RWPE1 (cell line): ENCODE measurements at regions not wholly inside any gene's neighbourhood (a gene's known extent, or its start where the extent isn't known, plus 50 kb on each side); places are given as distances from the start of the nearest gene placed in this dataset.

Experiments
- CTCF ChIA-PET: fragments of 350-600 bp; sonication (Branson Sonifier 250); formaldehyde crosslinking; extraction: SDS; loops from one replicate; lab custom pipeline; 2021; lab: Yijun Ruan, JAX
- POLR2A ChIA-PET: fragments of 400-600 bp; formaldehyde crosslinking; extraction: SDS; loops from one replicate; lab custom pipeline; 2020; ENCODE audit warnings: antibody characterized with exemption; ENCODE audit not compliant: low non-redundant PET; lab: Yijun Ruan, JAX
- DNase-seq: peaks from one replicate; pipeline ENCODE4 v3.0.0; 2012; ENCODE audit warnings: low spot score
- H3K27ac ChIP-seq: fragments of 450-650 bp; 2 replicates; pipeline ENCODE4 v1.5.1; 2017
- TF ChIP-seq, protein P1 (sequence below): fragments of 450-650 bp; conservative IDR thresholded peaks from 2 replicates; pipeline ENCODE4 v1.5.1; 2017; ENCODE audit warnings: low read depth, mild to moderate bottlenecking

DNA sequence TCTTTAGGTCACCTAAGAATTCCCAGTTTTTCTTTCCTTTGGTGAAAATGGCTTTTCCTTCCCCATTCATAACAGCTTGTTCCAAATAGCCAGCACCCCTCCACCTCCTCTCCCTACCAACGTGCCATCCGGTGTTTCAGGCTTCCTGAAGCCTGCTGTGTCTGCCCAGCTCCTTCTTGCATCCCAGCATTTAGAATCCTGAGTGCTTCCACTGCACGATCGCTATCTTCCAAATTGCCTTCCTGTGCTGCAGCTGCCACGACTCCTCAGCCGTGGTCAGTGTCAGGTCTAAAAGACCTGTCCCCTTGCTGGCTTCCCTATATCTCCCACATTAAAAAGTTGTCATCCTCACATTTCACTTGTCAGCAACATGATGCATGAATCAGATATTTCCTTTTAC, 550.3 kb upstream of the JARID2 start:
- DNase-seq = no peak
- no peak overlapping the region for H3K27ac ChIP-seq
- TF ChIP-seq, protein P1, sequence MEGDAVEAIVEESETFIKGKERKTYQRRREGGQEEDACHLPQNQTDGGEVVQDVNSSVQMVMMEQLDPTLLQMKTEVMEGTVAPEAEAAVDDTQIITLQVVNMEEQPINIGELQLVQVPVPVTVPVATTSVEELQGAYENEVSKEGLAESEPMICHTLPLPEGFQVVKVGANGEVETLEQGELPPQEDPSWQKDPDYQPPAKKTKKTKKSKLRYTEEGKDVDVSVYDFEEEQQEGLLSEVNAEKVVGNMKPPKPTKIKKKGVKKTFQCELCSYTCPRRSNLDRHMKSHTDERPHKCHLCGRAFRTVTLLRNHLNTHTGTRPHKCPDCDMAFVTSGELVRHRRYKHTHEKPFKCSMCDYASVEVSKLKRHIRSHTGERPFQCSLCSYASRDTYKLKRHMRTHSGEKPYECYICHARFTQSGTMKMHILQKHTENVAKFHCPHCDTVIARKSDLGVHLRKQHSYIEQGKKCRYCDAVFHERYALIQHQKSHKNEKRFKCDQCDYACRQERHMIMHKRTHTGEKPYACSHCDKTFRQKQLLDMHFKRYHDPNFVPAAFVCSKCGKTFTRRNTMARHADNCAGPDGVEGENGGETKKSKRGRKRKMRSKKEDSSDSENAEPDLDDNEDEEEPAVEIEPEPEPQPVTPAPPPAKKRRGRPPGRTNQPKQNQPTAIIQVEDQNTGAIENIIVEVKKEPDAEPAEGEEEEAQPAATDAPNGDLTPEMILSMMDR = no peak
- CTCF ChIA-PET = no interaction called here
- POLR2A ChIA-PET = no interaction called here

DNA sequence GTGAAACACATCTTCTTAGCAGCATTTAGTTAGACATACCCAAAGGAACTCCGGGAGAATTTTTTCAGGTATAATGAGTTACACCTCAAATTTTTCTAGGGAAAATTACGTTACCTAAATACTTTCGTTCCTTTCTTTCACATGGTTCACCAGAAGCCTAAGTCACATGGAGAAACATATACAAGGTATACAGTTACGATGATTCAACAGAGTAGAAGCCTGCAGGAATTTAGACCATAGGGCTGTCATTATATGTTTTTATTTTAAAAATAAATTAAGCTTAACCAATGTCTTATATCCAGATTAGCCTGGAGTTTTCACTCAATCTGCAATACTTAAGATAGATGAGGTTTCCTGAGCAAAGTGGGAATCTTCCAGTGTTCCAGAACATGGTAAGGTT, 549.5 kb upstream of the JARID2 start:
- ChIA-PET POLR2A (no interaction called here), CTCF (interaction anchor here (0.6 kb wide), 1 partner anchor 61 kb away, joined by 3 read pairs; no protein-coding TSS in a partner anchor)
- TF ChIP-seq, protein P1 = no peak
- DNase-seq = no peak
- no peak overlapping the region for H3K27ac ChIP-seq

DNA sequence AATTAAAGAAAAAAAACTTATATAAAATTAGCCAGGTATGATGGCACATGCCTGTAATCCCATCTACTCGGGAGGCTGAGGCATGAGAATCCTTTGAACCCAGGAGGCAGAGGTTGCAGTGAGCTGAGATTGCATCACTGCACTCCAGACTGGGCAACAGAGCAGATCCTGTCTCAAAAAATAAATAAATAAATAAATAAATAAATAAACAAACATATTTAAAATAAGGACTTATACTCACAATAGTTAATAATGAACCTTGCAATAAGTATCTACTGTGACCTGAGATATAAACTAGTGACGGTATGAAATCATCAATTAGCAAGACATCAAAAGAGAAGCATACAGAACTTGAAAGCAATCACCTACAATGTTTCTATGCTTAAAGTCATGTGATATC, 548.4 kb upstream of the JARID2 start:
- H3K27ac ChIP-seq = no peak overlapping the region
- TF ChIP-seq, protein P1 = no peak
- POLR2A ChIA-PET = no interaction called here
- CTCF ChIA-PET = interaction anchor here (0.7 kb wide), 1 partner anchor 601 kb away, joined by 3 read pairs; no protein-coding TSS in a partner anchor
- no peak for DNase-seq

DNA sequence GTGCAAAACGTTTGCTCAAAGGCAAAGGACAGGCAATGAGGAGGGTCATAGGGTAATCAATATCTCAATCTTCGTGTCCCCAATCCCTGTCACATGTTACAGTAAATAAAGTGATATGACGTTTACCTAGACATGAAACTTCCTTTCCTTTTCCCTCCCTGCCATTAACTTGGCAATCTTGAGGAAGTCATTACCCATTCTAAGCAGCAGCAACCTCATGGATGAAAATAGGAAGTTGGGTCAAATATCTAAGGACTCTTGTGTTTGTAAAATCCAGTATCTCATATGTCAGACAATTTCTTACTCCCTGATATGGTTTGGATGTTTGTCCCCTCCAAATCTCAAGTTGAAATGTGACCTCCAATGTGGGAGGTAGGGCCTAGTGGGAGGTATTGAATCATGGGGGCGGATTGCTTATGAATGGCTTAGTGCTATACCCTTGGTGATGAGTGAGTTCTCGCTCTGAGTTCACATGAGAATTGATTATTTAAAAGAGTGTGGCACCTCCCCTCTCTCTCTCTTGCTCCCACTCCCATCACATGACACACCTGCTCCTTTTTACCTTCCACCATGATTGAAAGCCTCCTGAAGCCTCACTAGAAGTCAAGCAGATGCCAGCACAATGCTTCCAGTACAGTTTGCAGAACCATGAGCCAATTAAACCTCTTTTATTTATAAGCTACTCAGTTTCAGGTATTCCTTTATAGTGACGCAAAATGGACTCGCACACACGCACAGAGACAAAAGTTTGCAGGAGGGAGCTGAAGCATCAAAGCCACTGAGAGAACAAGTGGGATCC, 545.9 kb upstream of the JARID2 start:
- POLR2A ChIA-PET = no interaction called here
- CTCF ChIA-PET = no interaction called here
- TF ChIP-seq, protein P1 = no peak
- no peak overlapping the region for H3K27ac ChIP-seq
- DNase-seq = no peak

DNA sequence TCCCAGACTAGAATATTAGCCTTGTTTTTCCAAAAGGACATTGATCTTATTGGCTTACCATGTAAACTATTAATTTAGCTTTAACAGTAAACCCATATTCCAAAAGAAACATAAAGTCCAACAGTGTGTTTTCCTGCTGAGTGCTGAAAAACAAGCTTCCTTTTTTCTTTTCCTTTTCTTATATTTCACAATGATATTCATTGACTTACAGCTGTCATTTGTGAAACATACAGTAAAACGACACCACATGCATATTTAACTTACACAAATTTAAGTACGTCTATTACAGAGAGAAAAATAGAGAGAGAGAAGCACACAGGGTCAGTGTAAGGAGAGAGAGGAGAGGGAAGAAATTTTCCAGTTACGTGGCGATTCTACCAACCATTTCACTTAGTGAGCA, 543.9 kb upstream of the JARID2 start:
- ChIA-PET CTCF (interaction anchor here (1.5 kb wide), 1 partner anchor 9 kb away, joined by 3 read pairs; no protein-coding TSS in a partner anchor), POLR2A (no interaction called here)
- no peak for DNase-seq
- TF ChIP-seq, protein P1 = no peak
- no peak overlapping the region for H3K27ac ChIP-seq

DNA sequence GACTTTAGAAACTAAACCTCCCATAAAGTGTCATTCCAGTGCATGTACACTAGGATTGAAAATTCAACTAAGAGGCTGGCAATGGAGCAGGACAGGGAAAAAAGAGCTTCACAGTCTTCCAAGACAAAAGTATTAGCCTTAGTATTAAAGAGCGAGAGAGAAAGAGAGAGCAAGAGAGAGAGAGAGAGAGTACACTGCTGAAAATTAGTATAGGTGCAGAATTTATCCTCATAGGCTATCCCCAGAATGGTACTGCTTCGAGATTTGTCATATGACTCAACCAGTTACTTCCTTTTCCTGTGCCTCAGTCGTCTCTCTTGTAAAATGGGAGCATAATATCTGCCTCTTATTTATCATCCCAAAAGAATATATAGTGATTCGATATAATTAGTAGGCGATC, 543.2 kb upstream of the JARID2 start:
- DNase-seq = no peak
- ChIA-PET POLR2A (no interaction called here), CTCF (interaction anchor here (1.3 to 1.5 kb wide), 2 partner anchors 8 to 258 kb away, joined by 3 to 4 read pairs; no protein-coding TSS in a partner anchor)
- no peak overlapping the region for H3K27ac ChIP-seq
- TF ChIP-seq, protein P1 = no peak
